ENCODE measurements at regions not wholly inside any gene's neighbourhood (a gene's known extent, or its start where the extent isn't known, plus 50 kb on each side); places are given as distances from the start of the nearest gene placed in this dataset.

- H3K79me2 ChIP-seq (ENCODE audit: control insufficient read depth, low read length) = no peaks in the 10 kb centered on the region
- H3K4me2 ChIP-seq (ENCODE audit: low read length) = no peak overlapping the region
- no peaks in the 10 kb centered on the region for H3F3A ChIP-seq (ENCODE audit: control insufficient read depth, insufficient read depth)
- no peaks in the 10 kb centered on the region for H3K4me1 ChIP-seq (ENCODE audit: control insufficient read depth, low read length)
- peaks cover 5% of the 10 kb centered on the region; the same call in 1 of the 2 replicates for H3K9me3 ChIP-seq (ENCODE audit: control insufficient read depth, insufficient read depth, low read length)
- H3K4me3 ChIP-seq (ENCODE audit: low read length) = no peak overlapping the region
- no peaks in the 10 kb centered on the region for H3K36me3 ChIP-seq (ENCODE audit: control insufficient read depth, low read length)
- no peaks in the 10 kb centered on the region for H3K9me2 ChIP-seq (replicated peaks; ENCODE audit: control insufficient read depth, low read length)
- no peak for TF ChIP-seq EZH2phosphoT487 (IDR thresholded peaks at IDR 0.05; ENCODE audit: borderline replicate concordance, low read length)
- TF ChIP-seq CTCF (IDR thresholded peaks at IDR 0.05; ENCODE audit: low read depth, low read length, poor library complexity, severe bottlenecking) = no peak
- H3K27ac ChIP-seq (ENCODE audit: low read depth, low read length) = no peak overlapping the region
- H4K20me1 ChIP-seq (ENCODE audit: control insufficient read depth, insufficient read depth, low read depth, low read length) = no peaks in the 10 kb centered on the region
- H3K27me3 ChIP-seq (ENCODE audit: control insufficient read depth, low read length) = no peaks in the 10 kb centered on the region
These were observed 55.4 kb upstream of the RNU6-8 start for GRCh38 chr14:32258336-32258993.

GRCh38 chr14:32259368-32260013 is 56.4 kb upstream of the RNU6-8 start:
- Histone ChIP-seq H3K4me1 (ENCODE audit: control insufficient read depth, low read length) (no peaks in the 10 kb centered on the region), H3K4me2 (ENCODE audit: low read length) (no peak overlapping the region)
- TF ChIP-seq EZH2phosphoT487 (IDR thresholded peaks at IDR 0.05; ENCODE audit: borderline replicate concordance, low read length) = no peak
- no peak for TF ChIP-seq CTCF (IDR thresholded peaks at IDR 0.05; ENCODE audit: low read depth, low read length, poor library complexity, severe bottlenecking)

GRCh38 chr14:32263939-32264567 is 61.0 kb upstream of the RNU6-8 start:
- no peaks in the 10 kb centered on the region for H3K79me2 ChIP-seq (ENCODE audit: control insufficient read depth, low read length)
- H3F3A ChIP-seq (ENCODE audit: control insufficient read depth, insufficient read depth) = no peaks in the 10 kb centered on the region
- no peaks in the 10 kb centered on the region for H3K9me2 ChIP-seq (replicated peaks; ENCODE audit: control insufficient read depth, low read length)
- H3K4me3 ChIP-seq (ENCODE audit: low read length) = no peak overlapping the region
- H3K27me3 ChIP-seq (ENCODE audit: control insufficient read depth, low read length) = no peaks in the 10 kb centered on the region
- no peaks in the 10 kb centered on the region for H3K36me3 ChIP-seq (ENCODE audit: control insufficient read depth, low read length)
- no peaks in the 10 kb centered on the region for H4K20me1 ChIP-seq (ENCODE audit: control insufficient read depth, insufficient read depth, low read depth, low read length)
- peaks cover 7% of the 10 kb centered on the region; the same call in 1 of the 2 replicates for H3K9me3 ChIP-seq (ENCODE audit: control insufficient read depth, insufficient read depth, low read length)
- no peak overlapping the region for H3K27ac ChIP-seq (ENCODE audit: low read depth, low read length)
- no peaks in the 10 kb centered on the region for H3K4me1 ChIP-seq (ENCODE audit: control insufficient read depth, low read length)
- H3K4me2 ChIP-seq (ENCODE audit: low read length) = no peak overlapping the region
- TF ChIP-seq EZH2phosphoT487 (IDR thresholded peaks at IDR 0.05; ENCODE audit: borderline replicate concordance, low read length) = no peak
- TF ChIP-seq CTCF (IDR thresholded peaks at IDR 0.05; ENCODE audit: low read depth, low read length, poor library complexity, severe bottlenecking) = no peak

More at GRCh38 chr14:32259368-32260013, 56.4 kb upstream of the RNU6-8 start:
- Histone ChIP-seq H3F3A (ENCODE audit: control insufficient read depth, insufficient read depth) (no peaks in the 10 kb centered on the region), H3K79me2 (ENCODE audit: control insufficient read depth, low read length) (no peaks in the 10 kb centered on the region), H3K36me3 (ENCODE audit: control insufficient read depth, low read length) (no peaks in the 10 kb centered on the region), H3K9me3 (ENCODE audit: control insufficient read depth, insufficient read depth, low read length) (peaks cover 7% of the 10 kb centered on the region; the same call in 1 of the 2 replicates), H4K20me1 (ENCODE audit: control insufficient read depth, insufficient read depth, low read depth, low read length) (no peaks in the 10 kb centered on the region), H3K27ac (ENCODE audit: low read depth, low read length) (no peak overlapping the region), H3K4me3 (ENCODE audit: low read length) (no peak overlapping the region), H3K9me2 (replicated peaks; ENCODE audit: control insufficient read depth, low read length) (no peaks in the 10 kb centered on the region), H3K27me3 (ENCODE audit: control insufficient read depth, low read length) (no peaks in the 10 kb centered on the region)

Measured in DOHH2 (cell line).